Activated naive CD4-positive, alpha-beta T cell treated with Interleukin-2 at 50 U/mL for 16 hours (primary cell): ENCODE measurements at regions not wholly inside any gene's neighbourhood (a gene's known extent, or its start where the extent isn't known, plus 50 kb on each side); places are given as distances from the start of the nearest gene placed in this dataset.

ENCODE experiments used
- DNase-seq: peaks from one replicate; pipeline ENCODE4 v3.0.0-alpha.2; 2020

- DNase-seq: no peak
These were observed 329.5 kb downstream of the MFSD1 start for GRCh38 chr3:159131376-159131775.

DNA sequence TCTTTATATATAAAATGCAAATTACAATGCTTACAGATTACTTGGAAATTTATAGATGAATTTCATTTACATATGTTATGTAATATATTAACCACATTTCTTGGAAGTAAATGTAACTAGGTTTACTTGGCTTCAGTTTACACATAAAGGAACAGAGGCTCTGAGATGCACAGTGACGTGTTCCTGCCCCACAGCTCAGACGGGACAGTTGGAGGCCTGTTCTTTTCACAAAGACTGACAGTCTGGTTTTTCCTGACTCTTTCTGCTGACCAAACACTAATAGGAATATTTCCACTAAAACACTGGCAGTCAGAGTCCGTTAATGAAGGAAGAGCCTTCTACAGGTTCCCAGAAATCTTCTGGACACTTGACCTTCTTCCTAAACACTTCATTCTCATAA is 336.1 kb downstream of the MFSD1 start:
- DNase-seq: no peak

DNA sequence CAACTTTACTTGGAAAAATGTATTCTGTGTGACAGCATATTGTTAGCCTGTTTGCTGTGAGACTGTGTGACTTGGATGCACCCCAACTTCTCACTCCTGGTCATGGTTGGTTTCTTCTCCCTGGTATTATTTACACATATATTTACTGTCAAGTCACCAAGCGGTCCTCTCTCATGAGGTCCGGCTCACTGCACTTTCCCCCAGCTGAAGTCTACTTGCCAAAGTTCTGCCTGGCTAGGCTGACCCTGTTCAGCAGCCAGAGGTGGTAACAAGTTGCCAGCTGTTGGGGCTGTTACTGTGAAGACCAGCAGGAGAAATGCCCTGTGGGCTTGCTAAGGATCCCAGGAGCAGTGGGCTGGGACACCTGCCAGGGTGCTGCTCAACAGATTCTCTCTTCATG is 337.5 kb downstream of the MFSD1 start:
- no peak for DNase-seq

GRCh38 chr3:159144472-159144871 is 342.6 kb downstream of the MFSD1 start:
- DNase-seq: no peak

DNA sequence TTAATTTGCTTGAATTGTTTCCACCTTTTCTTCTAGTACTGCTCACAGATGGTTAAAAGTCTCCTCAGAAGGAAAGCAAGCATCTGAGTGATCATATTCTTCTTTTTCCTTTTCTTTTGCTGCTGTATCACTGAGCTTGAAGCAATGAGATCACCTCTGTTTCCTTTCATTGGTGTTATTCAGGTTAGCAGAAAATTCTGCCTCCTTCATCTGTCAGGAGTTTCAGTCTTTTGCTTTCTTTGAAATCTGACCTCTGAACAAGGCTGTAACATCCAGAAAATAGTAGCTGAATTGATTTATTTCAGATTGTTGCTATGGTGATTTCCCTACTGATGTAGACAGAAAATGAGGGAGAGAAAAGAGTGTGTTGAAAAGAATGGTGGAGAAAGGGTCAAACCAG is 343.0 kb downstream of the MFSD1 start:
- no peak for DNase-seq

- no peak for DNase-seq
These were observed 344.5 kb downstream of the MFSD1 start for GRCh38 chr3:159146392-159146791.

- no peak for DNase-seq
These were observed 345.1 kb downstream of the MFSD1 start for GRCh38 chr3:159146856-159147435.

DNA sequence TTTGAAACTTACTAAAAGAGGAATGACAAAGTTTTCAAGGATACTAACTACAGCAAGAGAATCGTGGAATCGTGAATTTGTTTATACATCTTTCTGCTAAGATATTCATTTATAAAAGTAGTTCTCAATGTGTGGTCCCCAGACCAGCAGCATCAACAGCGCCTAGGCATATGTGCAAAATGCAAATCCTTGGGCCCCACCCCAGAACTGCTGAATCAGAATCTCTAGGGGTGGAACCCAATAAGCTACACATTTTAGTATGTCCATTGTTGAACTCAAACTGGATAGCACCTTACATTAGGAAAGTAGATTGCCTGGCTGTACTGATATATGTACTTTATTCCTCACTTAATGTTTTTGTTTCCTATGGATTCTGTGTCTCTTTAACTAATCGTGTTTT is 346.0 kb downstream of the MFSD1 start:
- DNase-seq: no peak

DNA sequence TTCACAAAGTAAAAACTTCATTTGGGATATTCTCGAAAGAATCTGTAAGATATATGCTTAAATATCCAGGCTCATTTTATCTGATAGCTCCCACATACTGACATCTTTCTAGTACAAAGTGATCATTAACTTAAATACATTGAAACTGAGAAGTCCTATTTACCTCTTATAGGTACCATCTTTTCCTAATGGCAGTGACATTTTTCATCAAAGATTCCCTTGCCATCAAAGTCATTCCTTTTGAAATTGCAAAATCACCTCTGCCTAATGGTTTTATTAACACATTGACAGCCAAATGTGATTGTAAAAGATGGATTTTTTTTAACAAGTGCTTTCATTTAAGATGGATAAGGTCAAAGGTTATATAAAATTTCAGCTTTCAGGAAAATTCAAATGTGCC is 346.6 kb downstream of the MFSD1 start:
- no peak for DNase-seq

DNA sequence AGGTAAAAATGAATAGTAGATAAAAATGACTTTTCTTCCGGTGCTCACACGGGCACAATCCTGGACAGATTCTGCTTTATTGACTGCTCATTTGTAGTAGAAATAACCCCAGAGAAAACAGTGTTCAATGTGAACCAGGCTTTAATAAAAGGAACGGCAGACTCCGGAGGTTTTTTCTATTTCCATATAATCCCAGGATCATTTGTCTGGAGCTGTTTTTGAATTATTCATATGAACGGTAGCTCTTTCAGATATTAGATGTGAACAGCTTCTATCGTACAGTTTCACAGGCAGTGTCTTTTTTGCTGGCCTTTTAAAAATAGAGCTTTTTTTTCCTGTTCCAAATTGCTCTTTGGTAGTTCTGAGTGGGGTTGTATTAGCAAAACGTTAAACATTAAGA is 347.3 kb downstream of the MFSD1 start:
- no peak for DNase-seq

- DNase-seq: no peak
These were observed 347.8 kb downstream of the MFSD1 start for GRCh38 chr3:159149633-159150032.

DNA sequence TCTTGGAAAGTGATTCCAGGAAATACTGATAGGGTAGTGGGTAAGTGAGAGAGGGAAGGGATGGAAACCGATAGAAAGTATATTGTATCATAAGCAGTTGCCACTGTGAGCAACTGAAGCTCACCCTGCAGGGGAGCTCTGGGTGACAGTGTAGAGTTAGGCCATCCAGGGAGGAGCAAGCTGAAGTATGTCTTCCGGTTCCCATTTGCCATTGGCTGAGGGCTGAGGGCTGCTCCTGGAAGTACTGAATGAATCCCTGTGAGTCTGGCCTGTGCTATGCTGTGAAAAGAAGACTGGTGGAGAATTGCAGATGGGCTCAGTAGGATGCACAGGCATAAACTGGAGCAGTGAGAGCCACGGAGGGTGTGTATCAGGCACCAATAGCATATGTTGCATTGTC is 348.3 kb downstream of the MFSD1 start:
- no peak for DNase-seq

- DNase-seq: no peak
These were observed 349.3 kb downstream of the MFSD1 start for GRCh38 chr3:159151130-159151529.

DNA sequence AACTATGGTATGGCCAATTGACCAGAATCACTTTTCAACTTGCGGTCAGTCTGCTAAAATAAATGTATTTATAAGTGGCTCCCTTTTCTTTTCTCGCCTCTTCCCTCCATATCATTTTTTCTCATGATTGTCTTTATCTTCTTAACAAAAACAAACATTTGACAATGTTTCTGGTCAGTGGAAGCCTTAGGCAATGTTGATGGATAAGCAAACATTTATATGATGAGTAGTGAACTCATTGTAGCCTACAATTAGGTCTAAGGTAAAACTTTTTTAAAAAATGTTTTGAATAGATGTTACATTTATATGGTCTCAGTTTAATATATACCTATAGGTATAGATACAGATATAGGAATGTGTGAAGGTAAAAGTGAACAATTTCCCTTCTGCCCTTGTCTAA is 355.4 kb downstream of the MFSD1 start:
- DNase-seq: no peak

- no peak for DNase-seq
These were observed 356.4 kb downstream of the MFSD1 start for GRCh38 chr3:159158213-159158612.

GRCh38 chr3:159158801-159159200 is 356.9 kb downstream of the MFSD1 start:
- DNase-seq: no peak

DNA sequence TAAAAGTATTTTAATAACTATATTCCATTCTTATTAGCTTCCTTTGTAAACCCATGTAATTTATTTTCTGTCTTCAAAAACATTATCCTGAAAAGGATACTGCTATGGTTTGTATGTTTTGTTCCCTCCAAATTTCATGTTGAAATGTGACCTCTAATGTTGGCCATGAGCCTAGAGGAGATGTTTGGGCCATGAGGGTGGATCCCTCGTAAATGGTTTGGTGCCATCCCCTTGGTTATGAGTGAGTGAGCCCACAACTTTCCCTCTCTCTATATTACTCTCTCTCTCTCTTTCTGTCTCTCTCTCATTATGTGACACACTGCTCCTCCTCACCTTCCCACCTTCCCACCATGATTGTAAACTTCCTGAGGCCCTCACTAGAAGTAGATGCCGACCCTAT is 357.7 kb downstream of the MFSD1 start:
- no peak for DNase-seq

- no peak for DNase-seq
These were observed 361.8 kb downstream of the MFSD1 start for GRCh38 chr3:159163656-159164055.

DNA sequence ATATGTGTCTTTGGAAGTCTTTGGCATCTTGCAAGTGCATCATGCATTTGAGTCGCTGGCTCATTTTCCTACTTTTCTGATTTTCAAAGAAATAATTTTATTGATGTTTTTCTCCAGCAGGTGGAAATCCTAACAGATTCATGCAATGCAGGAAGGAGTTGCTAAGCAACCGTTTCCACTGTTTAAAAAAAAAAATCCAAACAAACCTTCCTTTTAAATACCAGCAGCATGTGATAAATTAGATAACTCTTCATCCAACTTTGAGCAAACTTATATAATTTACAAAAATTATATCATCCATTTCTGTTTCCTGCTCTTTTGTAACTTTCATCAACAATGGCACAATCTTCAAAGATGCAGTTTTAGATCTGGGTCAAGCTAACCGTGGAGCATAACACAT is 364.1 kb downstream of the MFSD1 start:
- no peak for DNase-seq

- no peak for DNase-seq
These were observed 365.2 kb downstream of the MFSD1 start for GRCh38 chr3:159166899-159167586.

DNA sequence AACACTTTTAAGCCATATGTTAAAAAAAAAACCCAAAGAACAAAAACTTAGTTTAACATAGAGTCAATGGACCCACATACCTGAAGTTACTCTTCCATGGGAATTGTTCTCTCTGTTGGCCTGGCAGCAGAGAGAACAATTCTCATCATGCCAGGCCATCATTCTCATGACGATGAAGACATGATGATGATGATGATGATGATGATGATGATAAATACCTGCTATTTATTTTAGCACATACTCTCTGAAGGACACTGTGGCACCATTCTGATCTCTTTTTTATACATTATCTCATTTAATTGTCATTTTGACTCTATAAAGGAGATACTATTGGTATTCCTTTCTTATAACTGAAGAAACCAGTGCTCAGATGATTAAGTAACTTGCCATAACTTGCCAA is 366.9 kb downstream of the MFSD1 start:
- DNase-seq: no peak

- no peak for DNase-seq
These were observed 368.0 kb downstream of the MFSD1 start for GRCh38 chr3:159169828-159170227.

DNA sequence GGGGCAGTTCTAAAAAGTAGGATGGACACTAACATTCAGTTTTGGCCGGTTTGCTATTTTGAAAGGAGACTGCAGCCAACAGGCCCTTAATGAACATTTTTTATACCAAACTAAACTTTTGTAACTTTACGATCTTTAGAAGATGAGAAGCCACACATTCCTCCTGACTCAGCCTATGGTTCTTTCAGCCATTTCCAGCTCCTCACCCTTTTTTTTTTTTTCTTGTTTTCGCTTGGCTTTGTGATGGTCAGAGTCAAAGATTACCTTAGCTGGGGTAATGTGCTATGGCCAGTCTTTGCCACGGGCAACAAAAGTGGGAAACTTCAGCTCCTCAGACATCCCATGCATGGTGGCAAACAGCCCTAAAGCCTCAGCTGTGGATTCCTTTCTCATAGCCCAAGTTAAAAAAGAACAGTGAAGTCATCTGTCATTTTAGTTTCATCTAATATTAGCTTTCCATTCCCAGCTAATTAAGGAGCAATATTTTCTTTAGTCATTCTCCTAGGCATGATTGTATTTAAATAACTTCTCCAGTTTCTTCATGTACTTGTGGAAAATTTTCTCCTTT is 368.7 kb downstream of the MFSD1 start:
- DNase-seq: no peak

DNA sequence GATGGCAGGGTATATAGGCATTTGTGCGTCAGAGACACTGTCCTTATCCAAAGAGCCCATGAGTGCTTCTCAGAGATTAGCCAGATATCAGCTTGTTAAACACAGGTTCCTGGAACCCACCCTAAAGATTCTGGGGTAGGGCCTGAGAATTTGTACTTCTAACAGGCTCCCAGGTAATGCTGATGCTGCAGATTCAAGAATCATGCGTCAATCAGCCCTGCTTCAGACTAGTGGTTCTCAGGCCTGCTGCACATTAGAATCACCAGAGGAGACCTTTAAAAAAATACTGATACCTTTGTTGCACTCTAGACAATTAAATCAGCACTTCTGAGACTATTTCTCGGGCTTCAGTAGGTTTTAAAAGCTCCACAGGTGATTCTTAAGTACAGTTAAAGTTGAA is 369.5 kb downstream of the MFSD1 start:
- DNase-seq: no peak

GRCh38 chr3:159172473-159172872 is 370.6 kb downstream of the MFSD1 start:
- no peak for DNase-seq
